Adrenal gland (tissue), 9 donors: ENCODE measurements at regions not wholly inside any gene's neighbourhood (a gene's known extent, or its start where the extent isn't known, plus 50 kb on each side); places are given as distances from the start of the nearest gene placed in this dataset.

Source experiments
- DNase-seq, 7 donors: peaks; one replicate each; pipeline ENCODE4 v3.0.0-alpha.2; 2019 to 2020
- H3K27ac ChIP-seq, 5 donors: fragments of 200-600 bp; sonication (generic) in 4 of 5; 1 replicate in 3 of 5; 2 replicates in 2 of 5; pipeline versions ENCODE4 v1.5.1 to v1.8.0; 2016 to 2020; ENCODE audit warnings: mild to moderate bottlenecking in 1 of 5
- H3K27me3 ChIP-seq: fragments of 200-600 bp; 2 replicates; pipeline ENCODE4 v1.8.0; 2021
- H3K36me3 ChIP-seq, 2 donors: fragments of 200-600 bp; replicated peaks in 1 of 2; 1 replicate in 1 of 2; 2 replicates in 1 of 2; pipeline versions ENCODE4 v1.5.1 to v1.8.0; 2018 to 2022
- H3K4me1 ChIP-seq, 2 donors: fragments of 200-600 bp; replicated peaks in 1 of 2; 1 replicate in 1 of 2; 2 replicates in 1 of 2; pipeline versions ENCODE4 v1.5.1 to v1.8.0; 2018 to 2021
- H3K4me3 ChIP-seq, 4 donors: fragments of 200-600 bp; sonication (generic) in 3 of 4; one replicate each; pipeline ENCODE4 v1.5.1; 2016 to 2018
- H3K9me3 ChIP-seq, 3 donors: fragments of 200-600 bp; sonication (generic) in 1 of 3; replicated peaks in 1 of 3; 1 replicate in 2 of 3; 2 replicates in 1 of 3; pipeline versions ENCODE4 v1.5.1 to v1.8.0; 2016 to 2021
- CTCF ChIP-seq, 6 experiments: fragments of 450-650 bp in 4 of 6; fragments of 200-600 bp in 2 of 6; sonication (generic) in 1 of 6; IDR thresholded peaks; 1 replicate in 5 of 6; 2 replicates in 1 of 6; pipeline versions ENCODE4 v1.5.1 to v1.8.0; 2016 to 2021; ENCODE audit warnings: antibody characterized with exemption in 6 of 6, mild to moderate bottlenecking in 2 of 6, moderate library complexity in 1 of 6
- POLR2A ChIP-seq, 2 donors: fragments of 450-650 bp; IDR thresholded peaks; one replicate each; pipeline ENCODE4 v1.6.1; 2017; ENCODE audit warnings: antibody characterized with exemption in 2 of 2, mild to moderate bottlenecking in 2 of 2, moderate library complexity in 1 of 2
- WGBS, 4 donors: extraction: QIAGEN DNeasy Blood & Tissue Kit in 2 of 4; methylation state at CpG; one replicate each; pipeline versions ENCODE4 v1.1.5 to v1.1.7; 2013 to 2017; 5-methylcytosine and 5-hydroxymethylcytosine counted together
- intact Hi-C, 2 donors: fragments of 100-400 bp; cut with DNase I; formaldehyde crosslinking; loops; one replicate each; pipeline versions ENCODE4 v1.14.1 to v1.15.0; 2022 to 2023
- donor health status: healthy with polysubstance abuse.
- donor health status: Bipolar disorder and iron deficiency.
- donor health status: DM: yes; HTN: yes; CAD: no.
- donor health status: DM: no; HTN: no; CAD: no.
- donor health status: DM: no; HTN: no; CAD: no.

- TF ChIP-seq POLR2A (IDR thresholded peaks at IDR 0.05): no peak
- H3K4me1 ChIP-seq: no peaks in the 10 kb centered on the region
- no peaks in the 10 kb centered on the region for H3K9me3 ChIP-seq
- intact Hi-C loops: no loop called here
- 71 to 90% (median 86%) methylated on average over 2 to 9 of the region's 9 CpGs for WGBS, 4 donors
- H3K27ac ChIP-seq: no peak overlapping the region
- H3K27me3 ChIP-seq: peaks cover 5% of the 10 kb centered on the region
- no peaks in the 10 kb centered on the region for H3K36me3 ChIP-seq
- no peak overlapping the region for H3K4me3 ChIP-seq
- no peak for DNase-seq
Observed at GRCh38 chrX:26722666-26723428, 506.9 kb downstream of the MAGEB5 start.

GRCh38 chrX:26672571-26672970 is 456.6 kb downstream of the MAGEB5 start:
- H3K27me3 ChIP-seq: peaks cover 5% of the 10 kb centered on the region

GRCh38 chrX:26670521-26670920 is 454.6 kb downstream of the MAGEB5 start:
- H3K4me1 ChIP-seq: no peaks in the 10 kb centered on the region
- no peak overlapping the region for H3K27ac ChIP-seq
- WGBS, 4 donors: 33 to 68% (median 44%) methylated on average over 1 of the region's 1 CpG
- H3K4me3 ChIP-seq: no peak overlapping the region
- H3K36me3 ChIP-seq: no peaks in the 10 kb centered on the region
- H3K9me3 ChIP-seq: no peaks in the 10 kb centered on the region
- peaks cover 7% of the 10 kb centered on the region for H3K27me3 ChIP-seq
- intact Hi-C loops: no loop called here
- DNase-seq: no peak
- TF ChIP-seq POLR2A (IDR thresholded peaks at IDR 0.05): no peak
- no peak for TF ChIP-seq CTCF (IDR thresholded peaks at IDR 0.05)

More at GRCh38 chrX:26672571-26672970, 456.6 kb downstream of the MAGEB5 start:
- DNase-seq: no peak
- no peak overlapping the region for H3K27ac ChIP-seq
- no peaks in the 10 kb centered on the region for H3K4me1 ChIP-seq
- 72 to 85% (median 82%) methylated on average over 3 of the region's 3 CpGs for WGBS, 4 donors
- intact Hi-C loops: no loop called here
- no peaks in the 10 kb centered on the region for H3K36me3 ChIP-seq
- TF ChIP-seq POLR2A (IDR thresholded peaks at IDR 0.05) (no peak), CTCF (IDR thresholded peaks at IDR 0.05) (no peak)
- no peak overlapping the region for H3K4me3 ChIP-seq
- no peaks in the 10 kb centered on the region for H3K9me3 ChIP-seq

GRCh38 chrX:26664919-26665318 is 448.9 kb downstream of the MAGEB5 start:
- intact Hi-C loops: no loop called here
- no peaks in the 10 kb centered on the region for H3K4me1 ChIP-seq
- H3K4me3 ChIP-seq: no peak overlapping the region
- 66 to 79% (median 73%) methylated on average over 3 of the region's 3 CpGs for WGBS, 4 donors
- no peaks in the 10 kb centered on the region for H3K36me3 ChIP-seq
- H3K9me3 ChIP-seq: no peaks in the 10 kb centered on the region
- no peak overlapping the region for H3K27ac ChIP-seq
- TF ChIP-seq CTCF (IDR thresholded peaks at IDR 0.05): no peak
- no peak for TF ChIP-seq POLR2A (IDR thresholded peaks at IDR 0.05)
- no peak for DNase-seq
- H3K27me3 ChIP-seq: peaks cover 9% of the 10 kb centered on the region

- Histone ChIP-seq H3K27me3 (no peaks in the 10 kb centered on the region), H3K4me1 (no peaks in the 10 kb centered on the region), H3K36me3 (no peaks in the 10 kb centered on the region), H3K9me3 (peaks cover 0 to 16% (median 0%) of the 10 kb centered on the region in 3 donors), H3K4me3 (no peak overlapping the region), H3K27ac (no peak overlapping the region)
- WGBS, 4 donors: 76 to 81% (median 79%) methylated on average over 1 to 2 of the region's 2 CpGs
- intact Hi-C loops: no loop called here
- DNase-seq: no peak
- no peak for TF ChIP-seq POLR2A (IDR thresholded peaks at IDR 0.05)
- no peak for TF ChIP-seq CTCF (IDR thresholded peaks at IDR 0.05)
Observed at GRCh38 chrX:26653050-26653449, 437.1 kb downstream of the MAGEB5 start.
